HG02798 (cell line): ENCODE measurements at regions not wholly inside any gene's neighbourhood (a gene's known extent, or its start where the extent isn't known, plus 50 kb on each side); places are given as distances from the start of the nearest gene placed in this dataset.
"Not testable (repeated sequence)": the region's sequence is repeated elsewhere in the genome, so short reads cannot be mapped to it uniquely, and the experiment has no call there.

ENCODE experiments used
- ATAC-seq: cut with Tn5 transposase; IDR thresholded peaks from one replicate; pipeline ENCODE4 v1.9.1; 2021; ENCODE audit warnings: mild to moderate bottlenecking; ENCODE audit not compliant: unreplicated experiment, poor library complexity

- ATAC-seq = no peak
Measured at GRCh38 chr2:63737081-63737751, 104.5 kb upstream of the UGP2 start.

- no peak for ATAC-seq
Measured at GRCh38 chr2:63738019-63738418, 103.7 kb upstream of the UGP2 start.

GRCh38 chr2:63739180-63739579 lies 102.5 kb upstream of the UGP2 start:
- not testable (repeated sequence) for ATAC-seq

GRCh38 chr2:63740020-63740419 lies 101.7 kb upstream of the UGP2 start:
- ATAC-seq = no peak

- no peak for ATAC-seq
Measured at GRCh38 chr2:63740943-63741342, 100.8 kb upstream of the UGP2 start.

GRCh38 chr2:63741884-63742579 lies 99.7 kb upstream of the UGP2 start:
- no peak for ATAC-seq

GRCh38 chr2:63742580-63742976 lies 99.1 kb upstream of the UGP2 start:
- ATAC-seq = no peak

GRCh38 chr2:63743170-63743981 lies 98.3 kb upstream of the UGP2 start:
- ATAC-seq = no peak

- no peak for ATAC-seq
Measured at GRCh38 chr2:63743982-63744966, 97.4 kb upstream of the UGP2 start.

GRCh38 chr2:63746548-63746947 lies 95.1 kb upstream of the UGP2 start:
- not testable (repeated sequence) for ATAC-seq

- ATAC-seq = no peak
Measured at GRCh38 chr2:63751901-63752300, 89.8 kb upstream of the UGP2 start.

GRCh38 chr2:63755216-63755615 lies 86.5 kb upstream of the UGP2 start:
- ATAC-seq = no peak

- ATAC-seq = no peak
Measured at GRCh38 chr2:63755965-63756364, 85.7 kb upstream of the UGP2 start.

- ATAC-seq = no peak
Measured at GRCh38 chr2:63763391-63763941, 78.2 kb upstream of the UGP2 start.

- ATAC-seq = no peak
Measured at GRCh38 chr2:63764630-63765029, 77.1 kb upstream of the UGP2 start.

- ATAC-seq = no peak
Measured at GRCh38 chr2:63765117-63765516, 76.6 kb upstream of the UGP2 start.

- ATAC-seq = no peak
Measured at GRCh38 chr2:63767307-63767706, 74.4 kb upstream of the UGP2 start.

GRCh38 chr2:63768051-63768450 lies 73.6 kb upstream of the UGP2 start:
- no peak for ATAC-seq

- no peak for ATAC-seq
Measured at GRCh38 chr2:63769915-63770314, 71.8 kb upstream of the UGP2 start.

- no peak for ATAC-seq
Measured at GRCh38 chr2:63772061-63772460, 69.6 kb upstream of the UGP2 start.
